GM21423 (cell line): ENCODE measurements at regions not wholly inside any gene's neighbourhood (a gene's known extent, or its start where the extent isn't known, plus 50 kb on each side); places are given as distances from the start of the nearest gene placed in this dataset.
"Not testable (repeated sequence)": the region's sequence is repeated elsewhere in the genome, so short reads cannot be mapped to it uniquely, and the experiment has no call there.

Experiments used
- ATAC-seq: cut with Tn5 transposase; IDR thresholded peaks from one replicate; pipeline ENCODE4 v1.9.1; 2021; ENCODE audit warnings: mild to moderate bottlenecking, moderate library complexity; ENCODE audit not compliant: unreplicated experiment

DNA sequence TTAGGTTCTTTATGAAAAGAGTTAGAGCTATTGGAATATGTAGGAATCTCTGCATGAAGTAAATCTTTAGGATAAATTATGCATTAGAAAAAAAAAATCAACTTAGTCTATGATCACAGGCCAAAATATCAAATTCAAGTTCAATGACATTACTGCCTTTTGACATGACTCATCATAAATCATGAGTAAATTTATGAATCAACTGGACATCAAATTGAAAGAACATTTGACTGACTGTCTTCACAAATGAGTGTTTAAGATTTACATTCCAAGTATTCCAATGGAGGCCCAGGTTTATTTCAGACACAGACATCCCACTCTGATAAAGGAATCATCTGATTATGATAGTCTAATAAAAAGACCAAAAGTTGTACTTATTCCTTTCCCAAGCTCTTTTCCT is 192.8 kb upstream of the TTC14 start:
- ATAC-seq: no peak

DNA sequence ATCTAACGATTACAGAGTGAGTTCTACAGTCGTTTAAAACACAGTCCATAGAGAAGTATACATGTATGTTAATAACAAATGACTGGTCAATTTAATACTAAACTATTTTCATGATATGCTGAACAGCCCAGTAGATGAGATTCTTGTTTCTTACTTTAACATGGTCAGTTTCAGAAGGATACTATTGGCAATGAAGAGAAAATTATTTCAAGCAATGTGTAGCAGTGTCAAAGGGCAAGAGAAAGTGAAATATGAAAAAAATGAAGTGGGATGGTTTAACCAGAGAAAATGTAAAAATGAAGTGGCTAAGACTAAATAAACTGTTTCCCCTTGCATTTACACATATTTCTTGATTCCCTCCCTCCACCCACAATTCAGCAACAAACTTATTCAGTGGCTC is 192.1 kb upstream of the TTC14 start:
- no peak for ATAC-seq

DNA sequence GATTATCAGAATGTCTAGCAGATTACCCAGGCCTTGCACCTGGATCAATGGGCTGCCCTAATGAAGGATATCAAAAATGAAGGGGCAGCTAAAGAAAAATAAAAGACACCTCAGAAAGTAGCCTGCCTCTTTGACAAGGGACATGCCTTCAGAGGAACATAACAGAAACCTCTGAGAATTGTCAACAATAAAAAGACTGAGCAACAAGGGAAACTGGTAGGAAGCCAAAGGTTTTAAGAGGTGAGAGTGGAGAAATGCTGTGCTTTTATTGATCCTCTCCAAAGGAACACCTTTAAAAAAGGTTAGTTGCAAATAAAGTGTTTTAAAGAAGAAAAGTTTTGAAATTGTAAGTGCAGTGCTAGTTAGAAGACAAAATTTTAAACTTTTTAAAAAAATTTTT is 187.8 kb upstream of the TTC14 start:
- no peak for ATAC-seq

DNA sequence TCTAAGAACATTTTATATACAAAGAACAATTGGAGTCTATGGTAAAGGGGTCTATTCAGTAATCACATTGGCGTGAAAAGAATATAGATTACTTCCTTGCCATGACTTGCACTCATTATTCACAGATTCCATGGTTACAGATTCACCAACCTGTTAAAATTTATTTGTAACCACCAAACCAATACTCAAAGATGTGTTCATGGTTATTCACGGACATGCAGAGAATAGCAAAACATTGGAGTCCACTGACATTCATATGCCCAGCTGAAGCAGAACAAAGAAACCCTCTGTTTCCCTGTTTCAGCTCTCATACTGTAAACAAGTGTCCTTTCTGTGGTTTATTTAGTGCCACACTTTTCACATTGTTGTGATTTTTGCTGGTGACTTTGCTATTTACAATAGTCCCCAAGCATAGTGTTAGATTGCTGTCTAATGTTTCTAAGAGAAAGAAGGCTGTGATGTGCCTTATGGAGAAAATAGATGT is 185.8 kb upstream of the TTC14 start:
- ATAC-seq: no peak

DNA sequence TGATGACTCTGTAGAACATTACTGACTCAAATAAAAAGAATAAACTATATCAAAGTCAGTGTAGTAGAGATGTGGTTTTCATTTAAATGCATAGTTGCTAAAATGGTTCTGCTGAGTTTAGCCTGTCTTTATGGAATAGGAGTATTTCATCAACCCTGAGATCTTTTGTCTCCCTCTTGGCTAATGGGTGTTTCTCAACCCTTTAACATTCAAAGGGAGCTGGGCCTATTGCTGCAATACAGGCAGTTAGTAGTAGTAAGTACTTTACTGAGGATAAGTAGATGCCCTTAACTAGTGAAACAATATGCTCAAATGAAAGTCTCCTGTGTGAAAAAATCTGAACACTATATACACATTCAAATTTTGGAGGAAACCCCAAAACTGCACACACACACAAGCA is 184.7 kb upstream of the TTC14 start:
- no peak for ATAC-seq

DNA sequence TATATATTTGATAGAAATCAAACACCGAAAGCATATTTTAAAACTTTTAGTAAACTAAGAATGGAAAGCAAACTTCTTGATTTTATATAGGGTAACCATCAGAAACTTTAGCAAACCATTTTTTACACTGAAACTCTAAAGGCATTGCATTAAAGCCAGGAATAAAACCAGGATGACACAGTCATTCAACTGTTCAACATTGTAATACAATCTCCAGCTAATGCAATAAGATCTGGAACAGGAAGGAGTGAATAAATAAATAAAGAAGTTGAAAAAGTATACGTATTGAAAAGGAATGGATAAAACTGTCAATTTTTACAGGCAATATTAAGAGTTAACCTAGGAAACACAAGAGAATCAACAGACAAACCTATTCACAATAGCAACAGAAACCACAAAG is 181.9 kb upstream of the TTC14 start:
- no peak for ATAC-seq

DNA sequence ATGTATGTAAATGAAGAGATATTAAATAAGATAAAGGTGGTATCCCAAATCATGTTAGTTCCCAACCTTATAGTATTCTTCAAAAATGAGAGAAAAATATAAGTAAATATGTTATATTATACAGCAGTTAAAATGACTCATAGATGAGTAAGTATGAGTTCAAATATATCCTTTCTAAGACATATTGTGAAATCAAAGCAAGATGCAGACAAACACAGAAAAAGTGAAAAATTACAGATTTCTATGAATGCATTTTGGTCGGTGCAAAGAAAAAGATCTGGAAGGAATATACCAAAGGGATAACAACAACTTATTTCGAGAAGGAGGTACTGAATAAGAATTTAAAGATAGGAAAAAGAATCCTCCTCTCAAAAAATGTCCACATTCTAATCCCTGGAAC is 181.2 kb upstream of the TTC14 start:
- no peak for ATAC-seq

DNA sequence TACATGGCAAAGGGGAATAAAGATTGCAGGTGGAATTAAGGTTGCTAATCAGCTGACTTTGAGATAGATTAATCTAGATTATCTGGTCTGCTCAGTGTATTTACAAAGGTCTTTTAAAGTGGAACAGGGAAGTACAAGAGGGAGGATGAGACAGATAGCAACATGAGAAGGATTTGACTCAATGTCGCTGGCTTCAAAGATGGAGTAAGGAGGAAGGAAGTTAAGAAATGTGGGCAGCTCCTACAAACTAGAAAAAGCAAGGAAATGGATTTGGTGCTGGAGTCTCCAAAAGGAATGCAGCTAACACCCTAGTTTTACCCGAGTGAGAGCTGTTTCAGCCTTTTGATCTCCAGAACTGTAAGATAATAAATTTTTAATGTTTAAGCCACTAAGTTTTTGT is 180.7 kb upstream of the TTC14 start:
- ATAC-seq: no peak

DNA sequence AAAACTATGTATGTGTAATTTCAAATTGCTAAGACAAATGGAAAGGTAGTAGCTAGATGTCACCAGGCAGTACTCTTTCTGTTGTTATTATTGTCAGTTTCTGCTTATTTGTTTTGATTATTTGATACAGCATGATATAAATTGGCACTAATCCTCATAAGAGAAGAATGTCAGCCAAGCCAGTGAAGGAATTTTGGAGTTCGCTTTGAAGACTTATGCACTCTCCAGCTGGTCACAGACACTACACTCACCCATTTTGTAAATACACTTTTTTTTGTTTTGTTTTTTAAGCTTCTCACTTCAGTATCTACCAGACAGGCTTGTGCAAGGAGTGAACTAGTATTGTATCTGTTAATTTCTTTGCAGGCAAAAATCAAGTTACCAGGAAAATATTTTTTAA is 180.2 kb upstream of the TTC14 start:
- no peak for ATAC-seq

DNA sequence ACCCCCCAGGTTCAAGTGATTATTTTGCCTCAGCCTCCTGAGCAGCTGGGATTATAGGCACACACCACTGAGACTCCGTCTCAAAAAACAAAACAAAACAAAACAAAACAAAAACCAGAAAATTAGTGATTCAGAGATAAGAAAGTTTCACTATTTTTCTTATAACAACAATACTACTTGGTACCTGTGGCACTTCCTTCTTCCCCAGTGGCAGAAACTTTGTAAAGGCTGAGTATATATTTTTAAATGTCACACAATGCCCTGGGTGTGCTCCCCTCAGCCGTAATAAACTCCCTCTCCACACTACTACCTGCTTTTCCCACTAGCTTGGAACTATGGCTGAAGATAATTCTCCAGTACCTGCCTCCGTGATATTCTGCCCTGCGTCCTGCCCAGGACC is 177.7 kb upstream of the TTC14 start:
- not testable (repeated sequence) for ATAC-seq

DNA sequence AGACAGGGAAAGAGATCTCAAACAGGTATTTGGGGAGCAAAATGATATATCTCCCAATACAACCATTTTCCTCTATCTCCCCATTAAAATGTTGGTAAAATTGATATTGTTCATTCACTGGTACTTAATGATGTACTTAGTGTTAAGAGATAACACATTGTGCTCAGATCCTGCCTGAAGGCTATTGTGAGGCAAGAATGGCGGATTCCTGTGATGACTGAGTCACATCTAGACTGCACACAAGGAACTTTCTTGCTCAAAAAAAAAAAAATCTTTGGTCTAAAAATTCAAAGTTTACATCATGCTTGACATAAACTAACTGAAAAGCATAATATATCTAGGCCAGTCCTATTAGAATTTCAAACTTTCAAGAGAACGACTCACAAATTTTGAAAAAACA is 171.1 kb upstream of the TTC14 start:
- no peak for ATAC-seq

DNA sequence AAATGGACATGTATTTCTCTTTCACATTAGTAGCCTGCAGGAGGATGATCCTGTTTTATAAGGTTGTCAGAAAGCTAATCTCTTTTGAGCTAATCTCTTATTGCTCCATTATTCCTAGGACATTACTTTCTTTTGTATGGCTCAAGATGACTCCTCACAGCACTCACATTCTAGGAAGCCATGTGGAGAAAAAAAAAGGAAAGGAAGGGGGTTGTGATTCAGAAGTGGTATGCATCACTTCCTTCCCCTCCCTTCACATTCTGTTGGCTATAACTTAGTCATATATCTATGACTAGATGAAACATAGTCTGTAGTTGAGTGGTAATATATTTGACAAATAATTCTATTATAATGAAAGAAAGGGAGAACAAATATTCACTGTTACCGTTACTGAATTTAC is 168.8 kb upstream of the TTC14 start:
- no peak for ATAC-seq

DNA sequence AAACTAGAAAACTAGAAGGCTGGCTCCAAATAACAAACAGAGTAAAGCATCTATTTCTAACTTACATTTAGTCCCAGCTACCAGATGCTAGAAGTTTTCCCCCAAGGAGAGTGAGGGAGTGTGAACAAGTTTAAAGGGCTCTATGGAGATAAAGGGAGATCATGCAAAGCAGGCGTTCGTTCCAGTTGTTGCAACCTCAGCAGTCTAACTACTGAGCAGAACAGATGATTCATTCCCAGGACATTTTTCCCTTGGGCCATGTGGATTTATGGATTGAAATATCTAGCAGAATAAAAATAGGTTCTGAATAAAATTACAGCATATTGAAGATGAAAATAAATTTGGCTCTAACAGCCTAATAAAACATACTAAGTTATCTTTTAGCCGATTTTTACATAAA is 154.8 kb upstream of the TTC14 start:
- no peak for ATAC-seq

DNA sequence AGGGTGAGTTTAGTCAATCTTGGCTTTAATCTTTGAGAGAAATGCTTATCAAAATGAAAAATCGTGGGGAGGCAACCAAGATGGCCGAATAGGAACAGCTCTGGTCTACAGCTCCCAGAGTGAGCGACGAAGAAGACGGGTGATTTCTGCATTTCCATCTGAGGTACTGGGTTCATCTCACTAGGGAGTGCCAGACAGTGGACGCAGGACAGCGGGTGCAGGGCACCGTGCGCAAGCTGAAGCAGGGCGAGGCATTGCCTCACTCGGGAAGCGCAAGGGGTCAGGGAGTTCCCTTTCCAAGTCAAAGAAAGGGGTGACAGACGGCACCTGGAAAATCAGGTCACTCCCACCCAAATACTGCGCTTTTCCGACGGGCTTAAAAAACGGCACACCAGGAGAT is 153.6 kb upstream of the TTC14 start:
- ATAC-seq: not testable (repeated sequence)

DNA sequence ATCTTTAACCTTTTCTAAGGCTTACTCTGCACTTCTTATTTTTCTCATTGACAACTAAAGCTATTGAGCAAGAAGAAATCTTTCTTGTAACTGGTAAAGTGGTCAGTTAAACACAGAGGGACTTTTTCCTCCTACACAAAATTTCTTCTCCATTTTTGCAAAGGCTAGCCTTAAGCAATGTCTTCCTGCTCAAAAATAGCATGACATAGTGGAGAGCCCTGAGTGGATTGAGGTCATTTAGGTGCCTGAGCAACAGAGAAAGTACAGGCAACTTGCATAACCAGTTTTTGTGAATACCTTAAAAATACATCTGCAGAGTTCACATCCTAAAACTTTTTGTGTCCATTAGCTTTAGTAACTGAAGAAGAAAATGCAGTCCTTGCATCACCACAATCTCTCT is 144.7 kb upstream of the TTC14 start:
- ATAC-seq: no peak

DNA sequence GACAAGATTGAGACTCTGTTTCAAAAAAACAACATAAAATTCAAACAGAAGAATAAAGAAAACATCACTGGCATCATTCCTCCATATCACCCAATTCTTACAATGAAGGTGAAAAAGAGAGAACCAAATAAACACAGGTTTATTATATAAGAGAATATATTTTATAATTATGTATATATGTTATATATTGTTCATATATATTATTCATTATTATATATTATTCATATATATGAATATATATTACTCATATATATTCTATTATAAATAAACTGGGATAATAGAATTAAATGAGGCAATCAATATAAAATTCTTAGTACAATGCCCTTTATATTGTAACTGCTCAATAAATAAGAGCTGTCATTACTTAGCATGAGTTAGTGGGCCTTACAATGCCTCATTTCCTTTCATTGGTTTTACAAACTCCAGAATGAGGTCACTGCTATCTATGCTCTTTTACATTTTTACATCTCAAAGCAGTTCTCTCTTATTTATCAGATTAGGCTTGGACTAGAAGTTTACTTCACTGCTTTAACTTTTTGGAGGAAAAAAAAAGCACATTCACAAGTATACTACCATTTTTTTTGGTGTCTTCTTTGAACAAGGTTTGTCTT is 135.5 kb upstream of the TTC14 start:
- no peak for ATAC-seq

DNA sequence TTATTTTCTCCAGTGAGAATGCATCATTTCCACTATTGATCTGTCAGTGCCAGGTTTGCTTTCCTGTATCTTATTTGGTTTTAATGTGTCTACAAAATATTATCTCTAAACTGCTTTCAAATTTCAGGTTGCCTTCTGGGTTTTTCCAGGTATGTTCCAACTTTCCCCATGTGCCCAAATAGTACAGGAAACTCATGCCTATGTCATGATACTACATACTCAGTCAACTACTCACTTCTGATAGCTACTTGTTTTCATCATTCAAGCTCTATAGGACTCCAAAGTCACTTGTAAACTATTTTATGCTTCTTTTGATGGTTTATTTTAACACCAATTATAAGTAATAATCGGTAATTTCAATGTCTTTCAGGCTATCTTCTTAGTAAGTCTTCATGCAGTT is 134.8 kb upstream of the TTC14 start:
- no peak for ATAC-seq

DNA sequence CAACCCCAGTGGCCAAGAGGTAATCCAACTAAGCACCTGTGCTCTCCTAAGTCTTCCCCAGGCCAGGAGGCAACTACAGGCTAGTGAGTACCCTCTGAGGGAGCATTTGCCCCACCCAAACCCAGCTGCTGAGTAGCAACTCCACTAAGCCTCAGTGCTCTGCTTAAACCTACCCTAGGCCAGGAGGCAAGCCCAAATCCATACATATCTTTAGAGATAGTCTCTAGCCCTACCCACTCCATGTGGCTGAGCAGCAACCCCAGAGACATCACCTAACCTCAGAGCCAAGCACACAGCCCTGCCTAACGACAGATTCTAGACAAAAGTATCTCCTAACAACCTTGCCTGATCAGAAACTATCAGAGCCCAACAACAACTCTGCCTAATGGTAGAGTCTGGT is 132.8 kb upstream of the TTC14 start:
- no peak for ATAC-seq

DNA sequence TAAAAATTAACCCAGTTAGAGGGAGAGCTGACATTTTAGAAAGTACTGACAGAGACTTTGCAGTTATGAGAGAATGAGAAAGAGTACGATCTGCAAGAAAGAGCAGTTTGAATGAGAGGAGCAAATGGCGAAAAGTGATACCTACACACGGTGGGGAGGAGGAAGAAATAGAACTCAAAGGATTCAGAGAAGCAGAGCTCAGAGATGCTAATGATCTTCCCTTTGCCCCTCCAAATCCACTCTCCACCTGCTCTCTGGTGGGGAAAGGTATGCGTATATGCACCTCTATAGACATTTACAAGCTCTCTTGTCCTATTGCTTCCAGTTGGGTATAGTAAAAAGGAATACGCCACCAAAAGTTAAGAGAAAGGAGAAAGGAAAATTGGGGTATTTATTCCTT is 123.3 kb upstream of the TTC14 start:
- no peak for ATAC-seq

DNA sequence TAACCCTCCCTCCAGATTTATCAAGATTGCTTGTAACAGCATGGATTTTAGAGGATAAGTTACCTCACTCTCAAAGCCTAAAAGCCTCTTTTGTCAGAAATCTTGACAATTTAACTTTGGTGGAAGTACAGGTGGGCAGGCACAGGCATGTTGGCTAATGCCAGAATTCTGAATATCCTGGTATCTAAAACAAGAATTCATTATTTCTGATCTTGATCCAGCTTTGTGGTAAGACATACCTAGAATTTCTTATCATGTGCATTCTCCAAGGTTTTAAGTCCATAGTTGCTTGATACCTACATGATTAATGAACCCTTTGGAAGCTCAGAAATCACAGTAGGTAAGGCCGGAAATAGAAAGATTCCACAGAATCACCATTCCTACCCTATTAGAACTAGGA is 109.9 kb upstream of the TTC14 start:
- no peak for ATAC-seq

DNA sequence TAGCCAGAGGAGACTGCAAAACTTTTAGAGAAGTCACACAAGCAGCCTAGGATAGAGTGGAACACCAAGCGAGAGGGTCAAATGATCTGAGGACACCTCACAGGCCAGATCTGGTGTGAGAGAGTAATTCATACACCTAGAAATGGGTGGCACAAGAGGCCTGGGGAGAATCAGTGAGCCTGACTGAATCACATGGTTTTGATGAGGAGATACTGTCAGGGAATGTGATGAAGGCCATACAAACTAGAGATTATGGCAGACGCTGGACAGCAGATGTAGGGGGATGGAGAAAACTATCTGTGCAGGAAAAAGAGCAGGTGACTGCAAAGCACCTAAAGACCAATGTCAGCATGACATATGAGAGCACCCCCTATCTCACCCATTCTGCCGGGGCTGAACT is 105.0 kb upstream of the TTC14 start:
- ATAC-seq: no peak

DNA sequence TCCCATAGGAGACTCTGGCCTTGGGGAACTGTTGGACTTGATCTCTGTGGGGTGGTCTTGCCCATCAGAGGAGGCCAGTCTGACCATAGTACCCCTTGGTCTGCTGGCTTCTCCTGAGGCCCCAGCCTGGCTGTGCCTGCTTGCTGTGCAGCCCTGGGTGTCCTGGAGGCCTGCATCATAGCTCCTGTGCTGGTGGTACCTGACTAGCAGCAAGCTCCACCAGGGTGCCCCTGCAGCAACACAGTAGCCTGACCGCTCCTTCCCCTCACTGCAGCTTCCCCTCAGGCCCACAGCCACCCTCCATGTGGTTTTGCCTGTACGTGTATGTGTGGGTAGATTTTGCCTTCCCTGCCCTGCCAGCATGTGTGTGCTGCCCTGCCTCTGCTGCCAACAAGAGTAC is 85.6 kb upstream of the TTC14 start:
- no peak for ATAC-seq

DNA sequence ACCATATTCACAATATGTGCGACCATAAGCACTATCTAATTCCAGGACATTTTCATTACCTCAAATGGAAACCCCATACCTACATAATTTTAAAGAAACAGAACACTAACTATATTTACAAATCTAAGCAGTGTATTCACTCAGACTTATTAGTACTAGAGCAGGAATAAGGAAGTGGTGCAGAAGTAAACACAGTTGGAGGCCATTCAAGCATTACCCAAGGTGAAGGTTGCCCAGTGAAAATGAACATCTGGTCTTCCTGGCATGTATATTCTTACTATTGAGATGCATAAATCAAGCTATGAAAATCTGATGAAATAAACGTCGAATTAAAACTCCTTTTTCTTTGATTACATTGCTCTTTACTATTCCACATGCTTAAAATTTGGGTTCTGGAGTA is 78.9 kb upstream of the TTC14 start:
- no peak for ATAC-seq

DNA sequence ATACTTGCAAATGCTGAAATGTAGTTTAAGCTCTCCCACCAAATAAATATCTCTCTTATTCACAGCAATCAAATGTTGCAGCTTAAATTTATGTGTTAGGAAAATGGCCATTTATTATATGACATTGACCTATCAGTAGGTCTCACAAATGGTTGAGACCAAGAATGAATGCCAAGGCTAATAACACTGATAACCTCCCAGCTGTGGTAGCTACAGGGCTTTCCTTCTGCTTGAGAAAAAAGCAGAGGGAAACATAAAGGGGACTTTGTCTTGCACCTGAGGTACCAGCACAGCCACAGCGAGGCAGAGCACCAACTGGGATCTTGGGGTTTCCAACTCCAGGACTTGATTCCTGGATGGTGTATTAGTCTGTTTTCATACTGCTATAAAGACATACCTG is 73.1 kb upstream of the TTC14 start:
- ATAC-seq: no peak
